ENCODE measurements at regions not wholly inside any gene's neighbourhood (a gene's known extent, or its start where the extent isn't known, plus 50 kb on each side); places are given as distances from the start of the nearest gene placed in this dataset.
A peak's percentile ranks its signal among the peaks of the same experiment; 100 is the strongest.

DNA sequence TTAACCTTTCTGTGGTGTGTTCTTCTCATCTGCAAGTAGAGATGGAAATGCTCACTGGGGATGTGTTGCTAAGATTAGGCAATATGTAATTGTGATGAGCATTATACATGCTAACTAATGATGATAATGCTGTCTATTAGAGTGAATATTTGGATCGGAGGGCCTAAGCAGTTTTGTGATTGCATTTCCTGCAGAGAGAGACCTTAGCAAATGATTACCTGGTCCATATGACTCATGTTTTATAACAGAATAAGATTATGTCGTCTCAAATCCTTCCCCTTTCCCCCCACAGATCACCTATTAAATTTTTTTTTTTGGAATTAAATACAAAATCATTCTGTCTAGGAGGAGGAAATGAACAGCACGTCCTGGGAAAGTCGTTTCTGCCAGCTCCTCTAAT, 82.7 kb downstream of the IZUMO3 start:
- Mint-ChIP-seq H3K36me3 (ENCODE audit: low read depth) (no peaks in the 10 kb centered on the region), H3K27ac (no peak overlapping the region), H3K4me3 (no peak overlapping the region), H3K27me3 (ENCODE audit: low read depth) (no peaks in the 10 kb centered on the region), H3K4me1 (peaks cover 19% of the 10 kb centered on the region), H3K9me3 (no peaks in the 10 kb centered on the region)
- TF ChIP-seq, protein P1, sequence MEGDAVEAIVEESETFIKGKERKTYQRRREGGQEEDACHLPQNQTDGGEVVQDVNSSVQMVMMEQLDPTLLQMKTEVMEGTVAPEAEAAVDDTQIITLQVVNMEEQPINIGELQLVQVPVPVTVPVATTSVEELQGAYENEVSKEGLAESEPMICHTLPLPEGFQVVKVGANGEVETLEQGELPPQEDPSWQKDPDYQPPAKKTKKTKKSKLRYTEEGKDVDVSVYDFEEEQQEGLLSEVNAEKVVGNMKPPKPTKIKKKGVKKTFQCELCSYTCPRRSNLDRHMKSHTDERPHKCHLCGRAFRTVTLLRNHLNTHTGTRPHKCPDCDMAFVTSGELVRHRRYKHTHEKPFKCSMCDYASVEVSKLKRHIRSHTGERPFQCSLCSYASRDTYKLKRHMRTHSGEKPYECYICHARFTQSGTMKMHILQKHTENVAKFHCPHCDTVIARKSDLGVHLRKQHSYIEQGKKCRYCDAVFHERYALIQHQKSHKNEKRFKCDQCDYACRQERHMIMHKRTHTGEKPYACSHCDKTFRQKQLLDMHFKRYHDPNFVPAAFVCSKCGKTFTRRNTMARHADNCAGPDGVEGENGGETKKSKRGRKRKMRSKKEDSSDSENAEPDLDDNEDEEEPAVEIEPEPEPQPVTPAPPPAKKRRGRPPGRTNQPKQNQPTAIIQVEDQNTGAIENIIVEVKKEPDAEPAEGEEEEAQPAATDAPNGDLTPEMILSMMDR (IDR thresholded peaks at IDR 0.05; ENCODE audit: unreplicated experiment in 3 of 3) = no peak

DNA sequence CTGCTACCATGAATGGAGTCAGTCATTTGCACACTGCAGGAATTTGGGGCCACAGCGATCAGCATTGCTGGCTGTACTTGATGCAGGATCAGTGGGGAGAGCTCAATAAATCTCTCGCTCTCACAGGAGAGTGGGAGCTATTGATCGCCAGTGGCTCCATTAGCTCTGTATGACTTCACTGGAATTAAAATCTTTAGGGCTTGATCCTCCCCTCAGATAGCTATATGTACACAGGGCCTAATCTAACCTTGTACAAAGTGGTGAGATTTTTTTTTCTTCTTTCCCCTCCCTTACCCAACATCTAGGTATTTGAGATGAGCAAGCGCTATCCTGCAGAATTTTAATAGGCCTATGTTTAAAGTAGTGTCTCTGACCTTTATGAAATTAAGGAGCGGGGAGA, 84.9 kb downstream of the IZUMO3 start:
- TF ChIP-seq, protein P1 (IDR thresholded peaks at IDR 0.05; ENCODE audit: unreplicated experiment in 3 of 3) = no peak
- Mint-ChIP-seq H3K9me3 (no peaks in the 10 kb centered on the region), H3K36me3 (ENCODE audit: low read depth) (no peaks in the 10 kb centered on the region), H3K4me1 (peaks cover 19% of the 10 kb centered on the region), H3K27me3 (ENCODE audit: low read depth) (no peaks in the 10 kb centered on the region), H3K27ac (peak overlapping the region in 1 of 3 experiments; percentile 51), H3K4me3 (no peak overlapping the region)

DNA sequence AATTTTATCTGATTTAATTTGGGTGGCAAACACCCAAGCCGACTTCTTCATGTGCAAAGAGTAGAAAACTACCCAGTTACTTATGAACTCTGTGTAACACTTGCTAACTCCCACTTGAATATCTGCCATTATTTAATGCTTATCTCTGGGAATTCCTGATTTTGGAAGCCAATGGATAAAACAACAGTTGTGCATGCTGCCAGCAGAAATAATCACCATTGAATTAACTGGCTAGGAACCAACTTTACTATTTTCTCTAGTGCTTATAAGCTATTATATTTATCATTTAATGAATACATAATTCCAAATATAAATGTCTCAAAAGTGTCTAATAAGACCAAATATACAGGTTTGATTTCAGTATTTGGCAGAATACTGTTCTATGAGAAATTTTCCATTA, 85.7 kb downstream of the IZUMO3 start:
- no peak overlapping the region for H3K4me3 Mint-ChIP-seq
- TF ChIP-seq, protein P1 (IDR thresholded peaks at IDR 0.05; ENCODE audit: unreplicated experiment in 3 of 3) = no peak
- no peaks in the 10 kb centered on the region for H3K27me3 Mint-ChIP-seq (ENCODE audit: low read depth)
- H3K4me1 Mint-ChIP-seq = peaks cover 19% of the 10 kb centered on the region
- H3K9me3 Mint-ChIP-seq = no peaks in the 10 kb centered on the region
- no peaks in the 10 kb centered on the region for H3K36me3 Mint-ChIP-seq (ENCODE audit: low read depth)
- peak overlapping the region in 1 of 3 experiments; percentile 51 for H3K27ac Mint-ChIP-seq

DNA sequence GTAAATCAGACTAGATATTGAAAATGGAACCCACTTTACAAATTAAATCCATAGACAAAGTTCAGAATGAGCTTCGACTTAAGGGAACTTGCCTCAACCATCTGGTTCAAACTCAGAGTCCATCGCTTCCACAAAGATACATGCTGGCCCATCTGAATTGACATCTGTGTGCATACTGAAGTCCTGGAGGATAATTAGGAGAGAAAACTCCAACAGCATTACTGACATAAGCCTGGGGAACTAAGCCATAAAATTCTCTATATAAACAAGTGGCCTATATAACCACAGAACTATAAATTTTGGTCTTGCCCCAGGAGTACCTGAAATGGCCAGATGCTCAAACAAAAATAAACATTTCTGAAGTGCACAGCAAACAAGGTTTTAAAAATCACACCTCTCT, 94.4 kb downstream of the IZUMO3 start:
- Mint-ChIP-seq H3K27me3 (ENCODE audit: low read depth) (no peaks in the 10 kb centered on the region), H3K4me1 (peaks cover 5% of the 10 kb centered on the region), H3K4me3 (no peak overlapping the region), H3K36me3 (ENCODE audit: low read depth) (no peaks in the 10 kb centered on the region), H3K27ac (no peak overlapping the region), H3K9me3 (no peaks in the 10 kb centered on the region)
- TF ChIP-seq, protein P1 (IDR thresholded peaks at IDR 0.05; ENCODE audit: unreplicated experiment in 3 of 3) = no peak

DNA sequence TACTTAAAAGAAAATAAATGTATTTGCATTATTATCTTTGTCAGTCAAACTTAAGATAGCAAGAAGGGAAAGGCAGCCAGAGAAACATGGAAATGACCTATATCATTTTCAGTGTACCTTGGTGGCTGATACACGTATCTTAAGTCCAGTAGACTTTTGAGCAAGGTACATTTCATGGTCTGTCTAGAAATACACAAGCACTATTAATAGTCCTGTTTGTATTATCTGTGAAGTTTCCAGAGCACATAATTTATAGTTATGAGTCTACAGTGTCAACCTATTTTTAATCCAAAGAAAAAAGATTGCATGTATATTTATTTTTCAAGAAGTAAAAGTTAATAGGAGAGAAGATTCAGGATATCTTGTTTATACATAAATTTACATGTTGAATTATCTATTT, 95.7 kb downstream of the IZUMO3 start:
- no peak overlapping the region for H3K4me3 Mint-ChIP-seq
- H3K9me3 Mint-ChIP-seq = no peaks in the 10 kb centered on the region
- TF ChIP-seq, protein P1 (IDR thresholded peaks at IDR 0.05; ENCODE audit: unreplicated experiment in 3 of 3) = no peak
- peaks cover 5% of the 10 kb centered on the region for H3K4me1 Mint-ChIP-seq
- no peak overlapping the region for H3K27ac Mint-ChIP-seq
- no peaks in the 10 kb centered on the region for H3K36me3 Mint-ChIP-seq (ENCODE audit: low read depth)
- no peaks in the 10 kb centered on the region for H3K27me3 Mint-ChIP-seq (ENCODE audit: low read depth)

DNA sequence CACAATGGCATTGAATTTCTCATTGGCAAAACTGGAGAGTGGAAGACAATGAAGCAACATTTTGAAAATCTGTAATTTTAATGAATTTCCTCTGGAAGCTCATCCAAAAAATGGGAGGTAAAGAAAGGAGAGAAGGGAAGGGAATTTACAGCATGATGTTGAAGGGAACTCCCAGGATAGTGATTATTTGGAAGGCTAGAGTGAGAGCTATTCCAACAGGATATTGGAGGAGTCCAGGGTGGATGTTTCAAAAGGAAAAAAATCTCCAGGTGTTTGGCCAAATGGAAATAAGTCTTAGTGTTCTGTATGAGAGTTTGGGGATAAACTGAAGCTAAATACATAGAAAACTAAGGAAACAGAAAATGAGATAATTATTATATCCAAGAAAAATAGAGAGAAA, 106.2 kb downstream of the IZUMO3 start:
- TF ChIP-seq, protein P1 (IDR thresholded peaks at IDR 0.05; ENCODE audit: unreplicated experiment in 3 of 3) = no peak
- no peaks in the 10 kb centered on the region for H3K36me3 Mint-ChIP-seq (ENCODE audit: low read depth)
- H3K4me1 Mint-ChIP-seq = no peaks in the 10 kb centered on the region
- H3K27ac Mint-ChIP-seq = no peak overlapping the region
- peaks cover 10% of the 10 kb centered on the region for H3K9me3 Mint-ChIP-seq
- H3K4me3 Mint-ChIP-seq = no peak overlapping the region
- H3K27me3 Mint-ChIP-seq (ENCODE audit: low read depth) = no peaks in the 10 kb centered on the region

Data from nephron (organoid).